ENCODE measurements at regions not wholly inside any gene's neighbourhood (a gene's known extent, or its start where the extent isn't known, plus 50 kb on each side); places are given as distances from the start of the nearest gene placed in this dataset.

DNA sequence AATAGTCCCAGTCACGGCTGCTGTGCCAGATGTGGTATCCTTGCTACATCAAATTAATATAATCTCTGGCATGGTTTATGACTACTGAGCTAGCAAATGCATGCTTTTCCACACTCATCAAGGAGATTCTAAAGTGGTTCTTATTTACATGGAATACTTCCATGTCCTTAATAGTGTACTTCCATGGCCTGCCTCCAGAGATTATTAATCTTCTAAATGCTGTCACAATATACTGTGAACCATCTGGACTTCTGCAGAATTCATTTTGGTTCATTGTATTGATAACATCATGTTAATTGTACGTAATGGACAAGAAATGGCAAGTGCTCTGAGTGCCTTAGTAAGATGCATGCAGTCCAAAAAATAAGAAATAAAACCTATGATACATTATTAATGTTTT, 230.8 kb downstream of the NUAK1 start:
- DNase-seq, result no peak

DNA sequence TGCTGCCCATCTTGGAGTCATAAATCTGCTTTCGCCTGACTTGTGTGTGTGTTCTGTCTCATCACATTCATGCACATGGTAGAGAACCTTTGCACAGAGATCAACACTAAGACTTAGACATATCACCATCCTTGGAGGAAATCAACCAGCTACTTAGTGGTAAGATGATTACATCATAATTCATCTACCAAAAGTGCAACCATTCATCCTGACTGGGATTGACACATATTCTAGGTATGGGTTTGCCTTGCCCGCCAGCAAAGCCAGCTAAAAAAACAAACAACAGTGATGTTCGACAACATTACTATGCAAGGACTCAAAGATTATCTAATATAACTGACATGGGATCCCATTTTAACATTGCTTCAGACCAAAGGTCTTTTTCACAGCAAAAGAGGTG, 228.7 kb downstream of the NUAK1 start:
- DNase-seq, result no peak

DNA sequence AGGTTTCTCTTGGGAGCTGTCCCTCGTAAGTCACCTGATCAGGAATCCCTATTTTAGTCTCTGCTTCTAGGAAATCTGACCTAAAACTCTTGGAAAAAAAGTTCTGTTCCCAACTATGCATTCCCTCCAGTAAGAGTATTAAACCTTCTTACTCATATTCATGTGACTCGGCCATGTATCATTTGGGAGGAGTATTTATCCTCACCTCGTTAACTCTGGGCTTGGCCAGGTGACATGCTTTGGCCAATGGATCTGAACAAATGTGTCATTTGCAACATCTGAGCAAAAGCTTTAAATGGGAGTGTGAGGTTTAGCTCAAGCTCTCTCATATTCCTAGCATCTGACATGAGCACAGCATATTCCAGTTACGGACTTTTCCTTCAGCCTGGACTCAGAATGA, 226.8 kb downstream of the NUAK1 start:
- no peak for DNase-seq

DNA sequence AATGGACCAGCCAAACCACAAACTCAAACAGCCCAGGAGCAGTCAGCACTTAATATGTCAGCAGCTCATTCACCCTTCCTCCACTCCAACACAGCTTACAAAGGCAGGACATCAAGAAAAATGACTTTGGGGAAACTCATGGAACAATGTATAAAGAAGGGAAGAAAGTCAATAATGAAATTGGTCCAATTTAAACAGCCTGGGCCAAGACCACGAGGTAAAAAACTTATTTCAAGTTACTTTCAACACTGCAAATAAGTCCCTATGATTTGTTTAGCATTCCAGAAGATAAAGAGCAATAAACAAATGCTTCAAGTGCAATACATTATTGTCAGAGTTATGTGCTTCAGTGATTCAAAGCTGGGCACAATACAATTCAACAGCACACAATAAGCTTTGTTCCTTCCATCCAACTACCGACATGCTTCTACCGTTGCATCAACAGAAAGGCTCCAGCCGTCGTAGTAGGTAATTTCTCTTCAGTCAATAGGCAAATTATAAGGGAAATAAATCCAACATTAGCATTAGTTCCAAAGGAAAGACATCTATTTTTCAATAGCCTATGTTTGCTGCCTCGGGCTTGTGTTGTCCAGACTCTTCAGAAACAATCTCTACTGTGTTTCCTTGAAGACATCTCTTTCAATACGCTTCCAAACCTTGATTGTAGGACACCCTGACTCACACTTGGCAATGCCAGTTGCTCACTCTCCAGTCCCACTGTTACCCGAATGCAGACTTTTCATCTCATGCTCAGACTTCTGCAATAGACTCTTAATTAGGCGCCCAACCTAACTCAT, 225.7 kb downstream of the NUAK1 start:
- no peak for DNase-seq

DNA sequence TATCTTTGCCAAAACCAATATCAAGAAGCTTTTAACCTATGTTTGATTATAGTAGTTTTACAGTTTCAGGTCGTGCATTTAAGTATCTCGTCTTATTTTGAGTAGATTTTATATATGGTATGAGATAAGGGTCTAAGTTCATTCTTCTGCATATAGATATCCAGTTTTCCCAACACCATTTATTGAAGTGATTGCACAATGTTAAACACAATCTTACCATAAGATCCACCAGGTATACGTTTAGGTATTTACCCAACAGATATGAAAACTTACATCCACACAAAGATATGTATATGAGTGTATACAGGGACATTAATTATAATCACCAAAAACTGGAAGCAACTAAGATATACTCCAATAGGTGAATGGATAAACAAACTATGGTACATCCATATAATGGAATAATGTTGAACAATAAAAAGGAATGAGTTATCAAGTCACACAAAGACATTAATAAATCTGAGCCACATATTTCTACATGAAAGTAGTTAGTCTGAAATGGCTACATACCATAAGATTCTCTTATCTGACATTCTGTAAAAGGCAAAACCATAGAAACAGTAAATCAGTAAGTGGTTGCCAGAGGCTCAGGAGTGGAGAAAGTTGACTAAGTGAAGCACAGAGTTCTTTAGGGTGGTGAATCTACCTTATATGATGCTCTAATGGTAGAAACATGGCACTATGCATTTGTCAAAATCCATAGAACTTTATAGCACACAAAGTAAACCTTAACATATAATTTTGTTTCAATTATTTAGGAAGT, 222.6 kb downstream of the NUAK1 start:
- DNase-seq, result no peak

DNA sequence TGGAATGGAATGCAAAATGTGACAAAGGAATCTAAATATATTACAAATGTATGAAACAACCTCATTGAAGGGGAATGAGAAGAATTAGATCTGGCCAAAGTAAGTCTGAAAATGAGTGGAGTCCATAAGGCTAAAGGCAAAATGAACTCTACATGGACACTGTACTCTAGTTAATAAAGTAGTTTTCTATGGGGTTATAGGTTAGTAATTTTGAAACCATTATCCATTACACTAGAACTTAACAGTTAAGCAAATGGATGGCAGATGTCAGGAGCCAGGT, 222.1 kb downstream of the NUAK1 start:
- no peak for DNase-seq

DNA sequence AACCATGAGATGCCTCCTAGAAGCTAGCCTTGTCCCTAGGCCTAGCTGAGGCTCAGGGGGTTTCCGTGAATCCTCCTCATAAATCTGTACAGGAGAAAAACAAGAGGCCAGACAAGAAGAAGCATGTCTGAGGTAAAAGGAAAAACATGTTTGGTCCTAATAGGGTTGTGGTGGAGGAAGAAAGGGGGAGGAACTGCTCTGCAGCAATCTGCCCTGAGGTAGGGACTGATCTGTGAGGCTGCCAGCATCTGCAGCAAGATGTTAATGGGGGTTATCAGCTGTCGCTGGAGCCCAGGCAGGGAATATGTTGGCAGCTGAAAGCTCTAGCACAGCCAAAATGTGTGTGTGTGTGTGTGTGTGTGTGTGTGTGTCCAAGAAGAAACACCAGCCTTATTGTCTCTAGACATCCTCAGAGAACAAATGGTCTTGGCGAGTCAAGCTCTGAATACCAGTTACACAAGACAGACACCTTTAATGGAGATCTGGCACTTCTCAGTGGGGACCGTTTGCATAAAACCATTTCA, 218.5 kb downstream of the NUAK1 start:
- DNase-seq, result no peak

DNA sequence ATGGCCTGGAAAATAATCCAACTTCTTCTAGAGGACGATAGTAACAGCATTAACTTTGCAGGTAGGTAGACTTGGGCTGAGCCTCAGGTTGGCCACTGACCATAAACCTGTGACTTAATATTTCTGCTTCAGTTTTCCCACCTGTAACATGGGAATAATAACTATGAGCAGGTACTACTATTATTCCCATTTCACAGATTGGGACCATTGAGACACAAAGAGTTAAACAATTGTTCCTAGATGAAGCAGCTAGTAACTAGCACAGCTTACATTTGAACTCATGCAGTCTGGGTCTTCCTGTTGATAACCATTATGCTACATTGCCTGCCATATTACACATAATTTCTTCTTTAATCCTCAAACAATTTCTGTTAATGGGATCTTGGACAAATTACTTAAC, 217.7 kb downstream of the NUAK1 start:
- no peak for DNase-seq

DNA sequence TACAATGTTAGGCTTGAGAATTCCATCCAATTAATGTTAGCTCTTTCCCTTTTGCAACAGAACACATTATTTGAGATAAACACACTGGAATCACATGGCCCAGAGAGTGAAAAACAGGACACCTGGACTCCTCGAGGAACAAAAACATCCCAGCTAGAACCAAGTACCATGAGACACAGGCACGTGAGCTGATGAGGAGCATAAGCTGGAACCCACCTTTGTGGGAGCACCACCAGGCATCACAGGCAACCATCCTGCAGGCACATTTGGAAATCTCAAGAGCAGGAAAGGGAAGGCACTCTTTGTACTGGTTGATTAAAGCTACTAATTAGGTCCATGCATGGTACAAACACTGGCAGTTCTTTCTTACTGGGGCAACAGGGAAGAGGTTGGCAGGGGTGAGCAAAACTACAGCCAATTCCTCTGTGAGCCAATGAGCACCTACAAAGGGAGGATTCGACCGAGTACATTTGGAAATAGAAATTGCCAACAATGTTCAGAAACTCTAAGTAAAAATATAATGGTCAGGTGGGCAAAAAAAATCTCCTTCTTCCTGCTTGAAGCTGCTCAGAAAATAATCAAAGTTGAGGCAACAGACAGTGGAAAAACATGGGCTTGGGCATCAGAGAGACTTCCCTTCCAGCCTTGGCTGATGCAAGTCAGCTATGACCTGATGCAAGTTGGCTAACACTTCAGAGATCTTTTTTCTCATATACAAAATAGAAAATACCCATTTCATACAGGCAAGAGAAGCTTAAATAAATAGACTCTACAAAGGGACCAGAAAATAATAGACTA, 216.7 kb downstream of the NUAK1 start:
- DNase-seq, result no peak

DNA sequence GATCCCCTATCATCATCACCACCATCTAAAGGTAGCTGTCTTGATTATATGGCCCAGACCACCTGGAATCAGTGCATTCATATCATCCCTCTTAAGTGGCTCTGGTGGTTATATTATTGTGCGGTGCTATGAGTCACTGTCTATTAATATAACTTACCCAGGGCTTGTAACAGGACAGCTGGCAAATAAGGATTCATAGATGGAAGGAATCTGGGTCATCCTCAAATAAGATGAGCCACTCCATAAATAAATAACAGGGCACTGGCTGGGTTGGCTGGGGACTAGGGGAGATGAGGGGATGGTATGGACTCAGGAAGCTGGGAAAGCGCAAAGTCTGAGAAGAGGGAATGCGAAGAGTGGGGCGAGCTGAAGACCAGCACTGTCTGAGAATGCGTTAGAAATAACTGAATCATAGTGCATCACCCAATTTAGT, 216.1 kb downstream of the NUAK1 start:
- DNase-seq, result no peak

DNA sequence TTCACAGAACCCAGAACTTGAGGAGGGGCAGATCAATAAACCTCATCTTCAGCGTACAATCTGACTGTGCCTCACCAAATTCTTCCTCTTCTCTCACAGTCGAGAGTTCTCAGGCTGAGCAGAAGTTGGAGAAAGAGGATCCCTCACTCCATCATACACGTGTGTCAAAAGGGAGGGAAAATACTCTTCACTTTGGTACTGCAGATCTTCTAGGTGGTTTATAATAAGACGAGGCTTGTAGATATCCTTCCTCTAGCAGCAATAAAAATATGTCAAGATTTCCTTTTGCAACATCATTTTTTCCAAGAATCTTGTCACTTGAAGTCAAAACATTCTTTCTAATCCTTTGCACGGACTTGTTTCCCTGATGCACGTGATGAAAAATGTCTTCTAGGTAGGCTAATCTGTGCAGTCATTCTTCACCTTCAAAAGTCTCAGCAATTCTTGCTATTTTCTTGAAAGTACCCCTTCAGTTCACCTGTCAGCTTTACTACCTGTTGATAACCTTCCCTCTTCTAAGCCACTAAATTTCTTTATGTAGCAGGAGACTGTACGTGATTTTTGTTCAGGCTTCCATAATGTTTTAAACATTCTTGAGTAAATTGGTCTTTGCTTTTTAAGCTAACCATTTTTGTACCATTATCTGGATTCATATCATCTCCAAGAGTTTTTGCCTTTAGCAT, 214.1 kb downstream of the NUAK1 start:
- no peak for DNase-seq

DNA sequence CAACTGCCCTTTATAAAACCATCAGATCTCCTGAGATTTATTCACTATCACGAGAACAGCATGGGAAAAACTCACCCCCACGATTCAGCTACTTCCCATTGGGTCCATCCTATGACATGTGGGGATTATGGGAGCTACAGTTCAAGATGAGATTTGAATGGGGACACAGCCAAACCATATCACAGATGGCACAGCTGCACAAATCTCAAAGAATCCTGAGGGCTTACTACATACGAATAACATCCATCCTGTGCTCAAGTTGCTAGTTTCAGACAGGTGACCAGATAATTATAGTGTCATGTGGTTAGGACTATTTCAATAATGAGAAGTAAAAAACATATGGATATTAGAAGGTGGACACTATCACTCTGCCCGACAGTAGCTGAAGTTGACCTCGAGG, 211.2 kb downstream of the NUAK1 start:
- DNase-seq, result no peak

DNA sequence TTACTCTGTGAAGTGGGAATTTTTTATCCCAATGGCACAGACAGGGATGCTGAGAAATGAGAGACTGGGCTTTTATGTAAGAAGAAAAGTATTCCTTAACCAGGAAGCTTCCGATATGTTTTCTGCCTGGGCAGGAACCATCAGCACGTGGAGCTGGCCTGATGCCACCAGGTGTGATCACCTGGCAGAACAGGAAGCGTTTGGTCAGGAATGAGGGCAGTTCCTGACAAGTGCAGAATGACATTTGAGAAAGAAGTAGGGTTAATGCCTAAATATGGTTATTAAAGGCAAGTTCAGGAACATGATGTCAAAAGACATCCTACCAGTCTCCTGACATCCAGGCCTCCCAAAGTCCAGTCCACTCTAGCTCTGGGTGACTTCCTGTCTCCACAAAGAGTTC, 210.3 kb downstream of the NUAK1 start:
- no peak for DNase-seq

DNA sequence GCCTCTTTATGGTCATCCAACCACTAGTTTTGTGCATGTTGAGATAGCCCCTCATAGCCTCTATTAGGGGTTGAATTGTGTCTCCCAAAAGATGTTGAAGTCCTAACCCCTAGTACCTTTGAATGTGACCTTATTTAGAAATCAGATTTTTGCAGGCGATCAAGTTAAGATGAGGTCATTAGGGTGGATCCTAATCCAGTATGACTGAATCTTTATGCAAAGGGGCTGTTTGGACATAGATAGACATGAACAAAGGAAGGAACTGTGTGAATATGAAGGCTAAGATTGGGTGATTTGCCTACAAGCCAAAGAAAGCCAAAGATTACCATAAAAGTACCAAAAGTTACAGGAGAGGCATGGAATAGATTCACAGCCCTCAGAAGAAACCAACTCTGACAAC, 209.6 kb downstream of the NUAK1 start:
- no peak for DNase-seq

DNA sequence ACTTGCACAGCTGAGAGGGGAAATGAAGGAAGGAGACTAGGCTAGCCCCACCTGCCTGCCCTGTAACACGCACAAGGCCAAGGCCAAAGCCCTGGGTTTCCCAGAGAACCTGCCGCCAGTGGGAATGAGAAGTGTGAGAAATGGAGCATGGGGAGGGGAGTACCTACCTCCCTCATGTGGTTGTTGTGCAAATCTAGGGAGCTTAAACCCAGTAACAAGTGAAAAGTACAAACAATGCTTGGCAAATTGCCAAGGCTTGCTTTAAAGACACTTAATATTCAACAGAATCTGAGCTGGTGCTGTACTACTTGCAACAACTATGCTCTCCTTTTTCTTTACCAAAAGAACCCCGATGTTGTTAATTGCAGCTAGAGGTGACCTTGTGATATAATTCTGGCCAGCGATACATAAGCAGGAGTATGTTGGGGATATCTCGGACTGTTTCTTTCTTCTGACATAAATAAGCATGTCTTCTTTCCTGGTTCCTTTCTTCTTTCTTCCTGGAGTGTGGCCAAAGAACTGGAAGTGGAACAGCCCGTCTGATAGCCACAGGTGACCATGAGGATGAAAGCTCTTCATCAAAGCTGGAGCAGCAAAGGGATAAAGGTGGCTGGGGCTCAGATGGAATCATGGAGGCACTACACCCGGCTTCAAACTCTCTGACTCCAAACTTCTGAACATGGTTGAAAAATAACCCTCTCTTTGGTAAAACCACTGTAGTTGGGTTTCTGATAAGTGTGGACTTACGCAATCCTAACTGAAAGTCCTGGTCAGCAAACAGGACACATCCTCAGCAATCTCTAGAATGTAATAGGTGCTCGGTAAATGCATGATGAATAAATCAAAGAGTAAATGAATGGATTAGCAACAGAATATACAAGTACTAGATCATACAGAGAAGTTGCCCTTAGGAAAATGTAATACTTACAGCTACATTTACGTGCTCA, 207.9 kb downstream of the NUAK1 start:
- DNase-seq, result no peak

DNA sequence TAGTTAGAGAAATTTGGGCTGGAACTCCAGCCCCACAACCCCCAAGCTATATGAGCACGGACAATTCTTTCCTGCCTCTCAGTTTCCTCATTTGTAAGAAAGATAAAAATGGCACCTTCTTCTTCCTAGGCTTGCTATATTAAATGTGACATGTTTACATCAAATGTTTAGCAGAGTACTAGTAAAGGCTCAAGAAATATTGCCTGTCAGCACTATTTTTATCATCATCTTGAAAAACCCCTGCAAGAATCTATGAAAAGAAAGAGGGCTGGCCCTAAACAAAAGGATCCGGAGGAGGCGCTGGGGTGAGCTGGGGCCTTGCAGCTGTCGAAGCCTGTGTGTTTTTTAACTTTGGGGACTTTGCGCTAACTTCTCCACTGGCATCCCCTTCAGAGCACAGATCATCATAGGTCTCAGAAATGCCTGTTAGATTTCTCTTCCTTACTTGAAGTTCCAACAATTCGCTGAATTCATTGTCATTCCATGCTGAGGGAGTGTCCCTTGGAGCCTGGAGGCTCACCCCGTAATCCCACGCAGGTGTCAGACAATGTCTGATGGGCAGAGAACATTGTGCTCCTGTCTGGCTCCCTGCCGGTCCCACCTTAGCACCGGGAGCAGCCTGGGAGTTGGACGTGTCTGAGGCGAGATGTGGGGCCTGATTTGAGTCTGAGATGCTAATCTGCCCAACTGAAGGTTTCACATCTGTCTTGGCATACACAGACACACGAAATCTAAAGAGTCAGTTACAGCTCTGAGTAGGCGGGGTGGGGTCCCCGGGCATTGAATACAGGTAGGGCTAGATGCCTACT, 206.8 kb downstream of the NUAK1 start:
- no peak for DNase-seq

DNA sequence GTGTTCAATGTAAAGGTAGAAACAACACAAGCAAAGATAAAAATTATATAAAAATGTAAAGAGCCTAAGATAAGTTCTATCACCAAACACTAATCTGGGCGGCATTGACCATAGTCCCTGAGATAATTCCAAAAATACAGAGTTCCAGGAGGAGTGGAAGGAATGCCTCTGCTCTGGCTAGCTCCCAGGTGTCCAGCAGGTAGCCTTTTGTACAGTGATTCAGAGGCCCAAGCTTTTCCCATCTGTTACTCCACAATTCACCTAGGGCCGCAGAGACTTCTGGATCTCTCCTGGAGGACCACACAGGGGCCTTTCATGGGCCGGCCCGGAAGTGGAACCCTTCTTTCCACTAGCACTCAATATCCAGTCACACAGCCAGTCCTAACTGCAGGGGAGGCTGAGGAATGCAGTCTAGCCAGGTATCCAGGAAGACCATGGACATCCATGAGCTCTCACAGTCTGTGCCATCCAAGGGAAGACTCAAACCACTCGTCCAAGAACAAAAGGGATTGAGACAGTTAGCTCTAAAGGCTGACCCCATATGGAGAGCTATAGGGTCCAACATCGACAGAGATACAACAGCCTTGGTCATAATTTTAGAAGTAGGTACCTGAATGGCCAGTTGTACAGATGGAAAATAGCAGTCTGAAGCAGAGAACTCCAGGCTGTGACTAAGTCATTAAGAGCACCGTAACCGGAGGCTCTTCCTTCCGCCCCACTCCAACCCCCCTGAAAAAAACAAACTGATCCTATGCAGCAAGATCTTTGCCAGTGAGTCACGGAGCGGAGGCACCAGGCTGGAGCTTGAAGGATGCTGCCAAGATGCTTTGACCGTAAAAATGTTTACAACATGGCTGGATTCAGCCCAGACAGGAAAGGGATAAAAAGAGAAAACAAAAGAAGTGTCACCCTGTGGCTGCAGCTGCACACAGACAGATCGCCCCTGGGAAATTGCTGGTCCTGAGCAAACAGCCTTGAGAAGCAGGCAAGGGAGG, 204.8 kb downstream of the NUAK1 start:
- no peak for DNase-seq

DNA sequence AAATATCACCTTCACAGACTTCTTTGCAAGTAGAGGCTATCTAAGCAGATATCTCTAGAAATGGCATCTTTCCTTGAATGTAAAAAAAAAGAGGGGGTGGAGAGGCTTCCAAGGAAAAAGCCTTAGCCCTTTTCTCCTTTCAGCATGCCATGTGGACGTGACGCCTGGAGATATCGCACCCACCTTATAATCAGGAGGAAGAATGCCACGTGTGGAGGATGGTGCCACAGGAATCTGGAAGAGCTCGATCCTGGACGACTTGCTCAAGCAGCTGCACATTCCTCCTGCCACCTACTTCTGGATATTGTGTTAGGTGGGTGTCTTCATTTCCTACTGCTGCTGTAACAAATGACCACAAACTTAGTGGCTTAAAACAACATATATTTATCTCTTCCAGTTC, 203.6 kb downstream of the NUAK1 start:
- no peak for DNase-seq

DNA sequence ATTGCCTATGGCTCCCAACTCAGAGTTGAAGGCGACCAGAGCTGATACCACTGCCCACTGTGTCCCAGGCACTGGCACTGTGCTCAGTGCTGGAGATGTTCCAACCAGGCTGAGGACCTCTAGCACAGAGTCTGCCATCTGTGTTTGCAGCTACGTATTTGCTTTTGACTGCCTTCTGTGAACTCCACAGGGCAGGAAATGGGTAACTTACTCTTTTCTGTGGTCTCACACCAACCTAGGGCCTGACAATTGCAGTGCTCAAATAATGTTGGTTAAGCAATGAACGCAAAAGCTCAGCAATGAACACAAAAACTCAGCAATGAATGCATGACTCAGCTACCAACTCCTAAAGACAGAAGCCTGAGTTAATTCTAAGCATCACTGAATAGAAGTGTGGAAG, 202.8 kb downstream of the NUAK1 start:
- DNase-seq, result no peak

DNA sequence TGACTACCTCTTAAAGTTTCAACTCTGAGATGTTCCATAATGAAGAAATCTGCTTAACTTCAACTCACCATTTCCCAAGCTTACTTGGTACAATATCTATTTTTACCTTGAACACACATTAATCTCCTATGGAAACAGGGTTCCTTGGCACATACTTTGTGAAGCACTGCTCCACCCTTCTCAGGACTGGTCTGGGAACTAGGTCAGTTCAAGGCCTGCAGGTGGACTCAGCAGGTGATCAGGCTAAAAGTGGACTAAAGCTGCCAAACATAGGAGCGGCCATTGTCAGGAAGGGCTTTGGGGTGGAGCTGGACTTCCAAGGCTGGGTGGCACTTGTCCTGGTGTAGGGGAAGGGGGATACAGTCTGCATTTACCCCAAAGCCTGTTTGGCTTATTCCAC, 202.3 kb downstream of the NUAK1 start:
- no peak for DNase-seq
